Tibial nerve (tissue), 4 donors: ENCODE measurements at regions not wholly inside any gene's neighbourhood (a gene's known extent, or its start where the extent isn't known, plus 50 kb on each side); places are given as distances from the start of the nearest gene placed in this dataset.

Experiments used
- EP300 ChIP-seq, 2 donors: sonication (generic); formaldehyde crosslinking; IDR thresholded peaks; one replicate each; pipeline ENCODE4 v1.6.1; 2017; ENCODE audit warnings: antibody characterized with exemption in 2 of 2, mild to moderate bottlenecking in 1 of 2
- POLR2A ChIP-seq, 2 donors: fragments of 450-650 bp; IDR thresholded peaks; one replicate each; pipeline ENCODE4 v1.6.1; 2017; ENCODE audit warnings: antibody characterized with exemption in 2 of 2, mild to moderate bottlenecking in 2 of 2, moderate library complexity in 2 of 2
- TF ChIP-seq, protein P1 (sequence below), 5 experiments: fragments of 200-600 bp in 3 of 5; fragments of 450-650 bp in 2 of 5; sonication (generic) in 3 of 5; IDR thresholded peaks; one replicate each; pipeline ENCODE4 v1.5.1; 2016 to 2019; ENCODE audit warnings: antibody characterized with exemption in 5 of 5, mild to moderate bottlenecking in 3 of 5, moderate library complexity in 2 of 5

DNA sequence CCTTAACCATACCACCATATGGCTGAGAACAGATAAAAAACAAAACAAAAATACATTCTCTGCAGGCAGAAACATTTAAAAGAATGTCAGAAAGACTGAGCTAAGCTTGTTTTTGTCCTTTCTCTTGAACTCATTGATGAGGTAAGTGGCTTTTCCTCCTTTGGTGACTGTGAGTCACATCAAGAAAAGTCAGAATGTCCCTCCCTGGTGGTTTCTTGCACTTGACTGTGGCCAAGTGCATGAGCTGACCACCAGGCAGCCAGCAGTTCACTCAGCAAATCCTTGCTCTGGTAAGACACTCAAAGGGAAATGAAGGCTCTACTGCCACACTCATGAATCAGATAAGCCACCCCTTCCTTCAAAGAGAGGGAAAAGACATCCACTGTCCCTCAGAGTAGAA, 970.9 kb downstream of the TAF11L14 start:
- TF ChIP-seq, protein P1, sequence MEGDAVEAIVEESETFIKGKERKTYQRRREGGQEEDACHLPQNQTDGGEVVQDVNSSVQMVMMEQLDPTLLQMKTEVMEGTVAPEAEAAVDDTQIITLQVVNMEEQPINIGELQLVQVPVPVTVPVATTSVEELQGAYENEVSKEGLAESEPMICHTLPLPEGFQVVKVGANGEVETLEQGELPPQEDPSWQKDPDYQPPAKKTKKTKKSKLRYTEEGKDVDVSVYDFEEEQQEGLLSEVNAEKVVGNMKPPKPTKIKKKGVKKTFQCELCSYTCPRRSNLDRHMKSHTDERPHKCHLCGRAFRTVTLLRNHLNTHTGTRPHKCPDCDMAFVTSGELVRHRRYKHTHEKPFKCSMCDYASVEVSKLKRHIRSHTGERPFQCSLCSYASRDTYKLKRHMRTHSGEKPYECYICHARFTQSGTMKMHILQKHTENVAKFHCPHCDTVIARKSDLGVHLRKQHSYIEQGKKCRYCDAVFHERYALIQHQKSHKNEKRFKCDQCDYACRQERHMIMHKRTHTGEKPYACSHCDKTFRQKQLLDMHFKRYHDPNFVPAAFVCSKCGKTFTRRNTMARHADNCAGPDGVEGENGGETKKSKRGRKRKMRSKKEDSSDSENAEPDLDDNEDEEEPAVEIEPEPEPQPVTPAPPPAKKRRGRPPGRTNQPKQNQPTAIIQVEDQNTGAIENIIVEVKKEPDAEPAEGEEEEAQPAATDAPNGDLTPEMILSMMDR (IDR thresholded peaks at IDR 0.05) = no peak
- TF ChIP-seq POLR2A (IDR thresholded peaks at IDR 0.05) = no peak
- no peak for TF ChIP-seq EP300 (IDR thresholded peaks at IDR 0.05)
